ENCODE measurements at regions not wholly inside any gene's neighbourhood (a gene's known extent, or its start where the extent isn't known, plus 50 kb on each side); places are given as distances from the start of the nearest gene placed in this dataset.

DNA sequence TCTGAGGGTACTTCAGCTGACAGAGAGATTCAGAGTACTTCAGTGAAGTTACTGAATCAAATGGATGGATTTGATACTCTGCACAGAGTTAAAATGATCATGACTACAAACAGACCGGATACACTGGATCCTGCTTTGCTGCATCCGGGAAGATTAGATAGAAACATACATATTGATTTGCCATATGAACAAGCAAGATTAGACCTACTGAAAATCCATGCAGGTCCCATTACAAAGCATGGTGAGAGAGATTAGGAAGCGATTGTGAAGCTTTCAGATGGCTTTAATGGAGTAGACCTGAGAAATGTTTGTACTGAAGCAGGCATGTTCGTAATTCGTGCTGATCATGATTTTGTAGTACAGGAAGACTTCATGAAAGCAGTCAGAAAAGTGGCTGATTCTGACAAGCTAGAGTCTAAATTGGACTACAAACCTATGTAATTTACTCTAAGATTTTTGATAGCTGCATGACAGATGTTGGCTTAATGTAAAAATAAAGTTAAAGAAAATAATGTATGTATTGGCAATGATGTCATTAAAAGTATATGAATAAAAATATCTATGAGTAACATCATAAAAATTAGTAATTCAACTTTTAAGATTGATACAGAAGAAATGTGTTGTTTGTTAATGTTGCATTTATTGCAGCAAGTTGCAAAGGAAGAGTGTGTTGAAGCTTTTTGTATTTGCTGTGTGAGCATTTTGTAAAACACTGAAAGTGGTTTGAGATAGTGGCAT lies 136.1 kb upstream of the RAP1B start:
- no peak for ATAC-seq
- H3K27ac Mint-ChIP-seq: no peak overlapping the region
- DNase-seq (ENCODE audit: low spot score): no peak
- POLR2A ChIA-PET: no interaction called here
- H3K27me3 Mint-ChIP-seq (ENCODE audit: low read depth): no peaks in the 10 kb centered on the region; the same call in 1 of the 2 replicates
- H3K36me3 Mint-ChIP-seq: no peaks in the 10 kb centered on the region
- CTCF ChIA-PET: no interaction called here
- no peaks in the 10 kb centered on the region for H3K4me1 Mint-ChIP-seq
- no peak overlapping the region for H3K4me3 Mint-ChIP-seq
- H3K9me3 Mint-ChIP-seq: no peaks in the 10 kb centered on the region
- no peak for TF ChIP-seq HMGA2 (CRISPR knock-in tag; IDR thresholded peaks at IDR 0.05)
- TF ChIP-seq, protein P1, sequence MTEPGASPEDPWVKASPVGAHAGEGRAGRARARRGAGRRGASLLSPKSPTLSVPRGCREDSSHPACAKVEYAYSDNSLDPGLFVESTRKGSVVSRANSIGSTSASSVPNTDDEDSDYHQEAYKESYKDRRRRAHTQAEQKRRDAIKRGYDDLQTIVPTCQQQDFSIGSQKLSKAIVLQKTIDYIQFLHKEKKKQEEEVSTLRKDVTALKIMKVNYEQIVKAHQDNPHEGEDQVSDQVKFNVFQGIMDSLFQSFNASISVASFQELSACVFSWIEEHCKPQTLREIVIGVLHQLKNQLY (CRISPR knock-in tag; IDR thresholded peaks at IDR 0.05): no peak
- TF ChIP-seq ATF2 (CRISPR knock-in tag; IDR thresholded peaks at IDR 0.05; ENCODE audit: borderline replicate concordance, low read depth): no peak
- TF ChIP-seq OVOL2 (CRISPR knock-in tag; IDR thresholded peaks at IDR 0.05; ENCODE audit: borderline replicate concordance): no peak
- no peak for TF ChIP-seq TEAD4 (CRISPR knock-in tag; IDR thresholded peaks at IDR 0.05)
- TF ChIP-seq, protein P2, sequence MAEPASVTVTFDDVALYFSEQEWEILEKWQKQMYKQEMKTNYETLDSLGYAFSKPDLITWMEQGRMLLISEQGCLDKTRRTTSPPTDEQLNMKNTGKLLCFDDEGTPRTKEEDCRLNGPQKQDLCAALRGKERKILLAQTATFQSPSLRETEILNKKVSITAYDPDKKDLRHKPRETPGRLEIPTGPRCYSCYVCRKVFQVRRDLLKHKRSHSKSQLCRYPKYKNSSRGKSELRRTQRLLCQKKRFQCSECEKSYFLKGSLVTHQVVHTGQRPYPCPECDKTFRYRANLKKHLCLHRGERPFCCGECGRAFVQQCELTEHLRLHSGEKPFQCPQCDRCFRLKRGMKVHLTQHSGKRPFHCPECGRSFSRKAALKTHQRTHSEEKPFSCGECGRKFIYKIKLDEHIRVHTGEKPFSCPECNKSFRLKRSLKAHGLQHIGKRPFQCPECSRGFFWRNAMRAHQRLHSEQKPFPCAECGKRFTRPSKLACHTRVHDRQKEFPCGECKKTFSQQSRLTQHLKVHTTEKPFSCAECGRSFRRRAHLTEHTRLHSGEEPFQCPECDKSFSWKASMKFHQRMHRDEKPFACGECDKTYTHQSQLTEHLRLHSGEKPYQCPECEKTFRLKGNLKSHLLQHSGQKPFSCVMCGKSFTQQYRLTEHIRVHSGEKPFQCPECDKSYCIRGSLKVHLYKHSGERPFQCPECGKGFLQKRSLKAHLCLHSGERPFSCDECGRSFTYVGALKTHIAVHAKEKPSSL (CRISPR knock-in tag; conservative IDR thresholded peaks at IDR 0.05): no peak
- no peak for TF ChIP-seq ESRRA (CRISPR knock-in tag; IDR thresholded peaks at IDR 0.05; ENCODE audit: borderline replicate concordance)
- no peak for TF ChIP-seq MYBL2 (CRISPR knock-in tag; IDR thresholded peaks at IDR 0.05)
- TF ChIP-seq ZNF396 (CRISPR knock-in tag; IDR thresholded peaks at IDR 0.05; ENCODE audit: borderline replicate concordance): no peak
- no peak for TF ChIP-seq ZNF671 (CRISPR knock-in tag; IDR thresholded peaks at IDR 0.05)
- TF ChIP-seq TP53 (CRISPR knock-in tag; IDR thresholded peaks at IDR 0.05): no peak
- no peak for TF ChIP-seq ZNF281 (CRISPR knock-in tag; IDR thresholded peaks at IDR 0.05)

DNA sequence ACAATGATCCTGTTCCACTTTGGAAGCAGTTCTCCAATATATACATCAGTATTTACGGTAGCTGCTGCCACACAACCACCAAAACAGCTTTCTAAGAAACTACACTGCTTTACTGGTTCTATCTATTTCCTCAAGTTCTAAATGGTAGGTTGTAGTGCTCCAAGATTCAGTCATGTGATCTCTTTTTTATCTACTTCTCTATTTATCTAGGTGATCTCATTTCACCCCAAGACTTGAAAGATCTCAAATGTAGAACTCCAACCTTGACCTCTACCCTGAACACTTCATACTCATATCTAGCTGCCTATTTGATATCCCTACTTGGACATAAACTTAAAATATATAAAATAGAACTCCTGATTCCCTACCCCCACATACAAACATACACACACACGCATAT lies 133.9 kb upstream of the RAP1B start:
- H3K27ac Mint-ChIP-seq: no peak overlapping the region
- peaks cover 9% of the 10 kb centered on the region for H3K9me3 Mint-ChIP-seq

More for the DNA sequence above, 133.9 kb upstream of the RAP1B start:
- no peak for ATAC-seq
- Mint-ChIP-seq H3K4me1 (peaks cover 5% of the 10 kb centered on the region; the same call in 1 of the 2 replicates), H3K4me3 (no peak overlapping the region), H3K27me3 (ENCODE audit: low read depth) (no peaks in the 10 kb centered on the region; the same call in 1 of the 2 replicates), H3K36me3 (peaks cover 6% of the 10 kb centered on the region)
- ChIA-PET CTCF (no interaction called here), POLR2A (no interaction called here)
- TF ChIP-seq CBFB (CRISPR knock-in tag; IDR thresholded peaks at IDR 0.05; ENCODE audit: low read depth): no peak
- TF ChIP-seq, protein P3, sequence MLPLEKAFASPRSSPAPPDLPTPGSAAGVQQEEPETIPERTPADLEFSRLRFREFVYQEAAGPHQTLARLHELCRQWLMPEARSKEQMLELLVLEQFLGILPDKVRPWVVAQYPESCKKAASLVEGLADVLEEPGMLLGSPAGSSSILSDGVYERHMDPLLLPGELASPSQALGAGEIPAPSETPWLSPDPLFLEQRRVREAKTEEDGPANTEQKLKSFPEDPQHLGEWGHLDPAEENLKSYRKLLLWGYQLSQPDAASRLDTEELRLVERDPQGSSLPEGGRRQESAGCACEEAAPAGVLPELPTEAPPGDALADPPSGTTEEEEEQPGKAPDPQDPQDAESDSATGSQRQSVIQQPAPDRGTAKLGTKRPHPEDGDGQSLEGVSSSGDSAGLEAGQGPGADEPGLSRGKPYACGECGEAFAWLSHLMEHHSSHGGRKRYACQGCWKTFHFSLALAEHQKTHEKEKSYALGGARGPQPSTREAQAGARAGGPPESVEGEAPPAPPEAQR (CRISPR knock-in tag; IDR thresholded peaks at IDR 0.05): no peak
- TF ChIP-seq PRRX2 (CRISPR knock-in tag; IDR thresholded peaks at IDR 0.05): no peak
- no peak for TF ChIP-seq ZNF219 (CRISPR knock-in tag; IDR thresholded peaks at IDR 0.05; ENCODE audit: borderline replicate concordance)
- no peak for DNase-seq (ENCODE audit: low spot score)
